ENCODE measurements at regions not wholly inside any gene's neighbourhood (a gene's known extent, or its start where the extent isn't known, plus 50 kb on each side); places are given as distances from the start of the nearest gene placed in this dataset.

DNA sequence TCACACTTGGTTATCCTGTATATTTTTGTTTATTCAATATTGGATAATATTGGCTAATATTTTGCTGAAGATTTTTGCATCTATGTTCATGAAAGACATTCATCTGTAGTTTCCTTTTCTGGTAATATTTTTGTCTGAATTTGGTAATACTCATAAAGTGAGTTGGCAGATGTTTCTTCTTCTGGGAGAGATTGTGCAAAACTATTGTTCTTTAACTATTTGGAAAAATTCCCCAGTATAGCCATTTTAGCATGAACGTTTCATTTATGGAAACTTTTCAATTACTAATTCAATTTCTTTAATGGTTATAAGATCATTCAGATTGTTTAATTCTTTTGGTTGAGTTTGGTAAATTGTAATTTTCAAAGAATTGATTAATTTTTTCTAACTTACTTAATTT, 560.8 kb upstream of the FZD8 start:
- no peaks in the 10 kb centered on the region for H4K20me1 ChIP-seq (ENCODE audit: control insufficient read depth, extremely low read depth, insufficient read depth, low read length)
- H3K4me3 ChIP-seq (replicated peaks in 1 of 4; ENCODE audit: control extremely low read depth in 1 of 4, insufficient read depth in 1 of 4, low read depth in 3 of 4, low read length in 4 of 4): no peak overlapping the region
- TF ChIP-seq, protein P1, sequence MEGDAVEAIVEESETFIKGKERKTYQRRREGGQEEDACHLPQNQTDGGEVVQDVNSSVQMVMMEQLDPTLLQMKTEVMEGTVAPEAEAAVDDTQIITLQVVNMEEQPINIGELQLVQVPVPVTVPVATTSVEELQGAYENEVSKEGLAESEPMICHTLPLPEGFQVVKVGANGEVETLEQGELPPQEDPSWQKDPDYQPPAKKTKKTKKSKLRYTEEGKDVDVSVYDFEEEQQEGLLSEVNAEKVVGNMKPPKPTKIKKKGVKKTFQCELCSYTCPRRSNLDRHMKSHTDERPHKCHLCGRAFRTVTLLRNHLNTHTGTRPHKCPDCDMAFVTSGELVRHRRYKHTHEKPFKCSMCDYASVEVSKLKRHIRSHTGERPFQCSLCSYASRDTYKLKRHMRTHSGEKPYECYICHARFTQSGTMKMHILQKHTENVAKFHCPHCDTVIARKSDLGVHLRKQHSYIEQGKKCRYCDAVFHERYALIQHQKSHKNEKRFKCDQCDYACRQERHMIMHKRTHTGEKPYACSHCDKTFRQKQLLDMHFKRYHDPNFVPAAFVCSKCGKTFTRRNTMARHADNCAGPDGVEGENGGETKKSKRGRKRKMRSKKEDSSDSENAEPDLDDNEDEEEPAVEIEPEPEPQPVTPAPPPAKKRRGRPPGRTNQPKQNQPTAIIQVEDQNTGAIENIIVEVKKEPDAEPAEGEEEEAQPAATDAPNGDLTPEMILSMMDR (conservative IDR thresholded peaks at IDR 0.05 in 1 of 2, IDR thresholded peaks at IDR 0.05 in 1 of 2; ENCODE audit: low read depth in 1 of 2, low read length in 2 of 2): no peak
- TF ChIP-seq EZH2 (IDR thresholded peaks at IDR 0.05; ENCODE audit: low read length, missing control alignments): no peak
- H3K4me2 ChIP-seq (ENCODE audit: extremely low read depth, insufficient read depth, low read length): no peak overlapping the region
- no peak overlapping the region for H3K27ac ChIP-seq (ENCODE audit: insufficient read depth, low read length)
- H2AFZ ChIP-seq (ENCODE audit: low read length): no peak overlapping the region
- no peaks in the 10 kb centered on the region for H3K9me3 ChIP-seq (ENCODE audit: control insufficient read depth, insufficient read depth, low read depth, low read length)
- no peaks in the 10 kb centered on the region for H3K36me3 ChIP-seq (ENCODE audit: control insufficient read depth, insufficient read depth, low read length)
- H3K4me1 ChIP-seq (ENCODE audit: control insufficient read depth, extremely low read depth, insufficient read depth, low read length): no peaks in the 10 kb centered on the region
- no peaks in the 10 kb centered on the region for H3K27me3 ChIP-seq (ENCODE audit: control insufficient read depth, insufficient read depth, low read length)
- no peaks in the 10 kb centered on the region for H3K79me2 ChIP-seq (ENCODE audit: control insufficient read depth, insufficient read depth, low read length)
- H3K9ac ChIP-seq (ENCODE audit: insufficient read depth, low read length): no peak overlapping the region
- no peak for DNase-seq (ENCODE audit: low read depth in 2 of 2)

DNA sequence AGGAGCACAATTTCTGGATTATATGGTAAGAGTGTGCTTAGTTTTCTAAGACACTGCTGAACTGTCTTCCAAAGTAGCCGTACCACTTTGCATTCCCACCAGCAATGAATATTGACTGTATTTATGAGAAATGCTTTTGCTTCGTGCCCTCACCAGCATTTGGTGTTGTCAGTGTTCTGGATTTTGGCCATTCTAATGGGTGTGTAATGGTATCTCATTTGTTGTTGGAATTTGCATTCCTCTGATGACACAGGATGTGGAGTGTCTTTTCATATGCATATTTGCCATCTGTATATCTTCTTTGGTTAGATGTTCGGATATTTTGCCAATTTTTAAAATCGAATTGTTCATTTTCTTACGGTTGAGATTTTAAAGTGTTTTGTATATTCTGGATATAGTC, 558.5 kb upstream of the FZD8 start:
- Histone ChIP-seq H3K36me3 (ENCODE audit: control insufficient read depth, insufficient read depth, low read length) (no peaks in the 10 kb centered on the region), H3K27ac (ENCODE audit: insufficient read depth, low read length) (no peak overlapping the region), H3K79me2 (ENCODE audit: control insufficient read depth, insufficient read depth, low read length) (no peaks in the 10 kb centered on the region), H3K4me1 (ENCODE audit: control insufficient read depth, extremely low read depth, insufficient read depth, low read length) (no peaks in the 10 kb centered on the region), H3K27me3 (ENCODE audit: control insufficient read depth, insufficient read depth, low read length) (no peaks in the 10 kb centered on the region), H2AFZ (ENCODE audit: low read length) (no peak overlapping the region), H4K20me1 (ENCODE audit: control insufficient read depth, extremely low read depth, insufficient read depth, low read length) (no peaks in the 10 kb centered on the region), H3K9me3 (ENCODE audit: control insufficient read depth, insufficient read depth, low read depth, low read length) (no peaks in the 10 kb centered on the region), H3K4me3 (replicated peaks in 1 of 4; ENCODE audit: control extremely low read depth in 1 of 4, insufficient read depth in 1 of 4, low read depth in 3 of 4, low read length in 4 of 4) (no peak overlapping the region), H3K4me2 (ENCODE audit: extremely low read depth, insufficient read depth, low read length) (no peak overlapping the region), H3K9ac (ENCODE audit: insufficient read depth, low read length) (no peak overlapping the region)
- no peak for DNase-seq (ENCODE audit: low read depth in 2 of 2)
- TF ChIP-seq, protein P1 (conservative IDR thresholded peaks at IDR 0.05 in 1 of 2, IDR thresholded peaks at IDR 0.05 in 1 of 2; ENCODE audit: low read depth in 1 of 2, low read length in 2 of 2): no peak

DNA sequence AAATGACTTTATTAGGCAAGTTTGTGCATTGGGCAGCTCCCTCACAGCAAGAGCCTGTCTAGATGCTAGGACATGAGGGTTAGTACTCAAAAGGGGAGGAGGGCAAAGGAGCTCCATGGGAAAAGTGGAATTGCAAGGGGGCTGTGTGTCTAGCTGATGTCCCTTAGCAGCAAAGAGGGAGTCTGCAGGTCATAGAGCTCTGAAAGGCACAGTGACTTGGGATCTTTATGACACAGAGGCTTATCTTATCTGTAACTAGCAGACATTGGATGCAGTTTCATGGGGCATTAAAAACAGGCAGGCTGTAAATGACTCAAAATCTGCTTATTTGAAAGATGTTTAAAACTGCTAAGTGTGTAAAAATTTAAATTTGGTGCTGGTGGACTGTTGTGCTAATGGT, 556.2 kb upstream of the FZD8 start:
- Histone ChIP-seq H3K4me1 (ENCODE audit: control insufficient read depth, extremely low read depth, insufficient read depth, low read length) (no peaks in the 10 kb centered on the region), H3K79me2 (ENCODE audit: control insufficient read depth, insufficient read depth, low read length) (no peaks in the 10 kb centered on the region), H3K36me3 (ENCODE audit: control insufficient read depth, insufficient read depth, low read length) (no peaks in the 10 kb centered on the region), H3K4me3 (replicated peaks in 1 of 4; ENCODE audit: control extremely low read depth in 1 of 4, insufficient read depth in 1 of 4, low read depth in 3 of 4, low read length in 4 of 4) (no peak overlapping the region), H3K27ac (ENCODE audit: insufficient read depth, low read length) (no peak overlapping the region), H3K27me3 (ENCODE audit: control insufficient read depth, insufficient read depth, low read length) (no peaks in the 10 kb centered on the region), H4K20me1 (ENCODE audit: control insufficient read depth, extremely low read depth, insufficient read depth, low read length) (no peaks in the 10 kb centered on the region), H3K9me3 (ENCODE audit: control insufficient read depth, insufficient read depth, low read depth, low read length) (no peaks in the 10 kb centered on the region), H3K4me2 (ENCODE audit: extremely low read depth, insufficient read depth, low read length) (no peak overlapping the region), H2AFZ (ENCODE audit: low read length) (no peak overlapping the region), H3K9ac (ENCODE audit: insufficient read depth, low read length) (no peak overlapping the region)
- no peak for TF ChIP-seq EZH2 (IDR thresholded peaks at IDR 0.05; ENCODE audit: low read length, missing control alignments)
- TF ChIP-seq, protein P1 (conservative IDR thresholded peaks at IDR 0.05 in 1 of 2, IDR thresholded peaks at IDR 0.05 in 1 of 2; ENCODE audit: low read depth in 1 of 2, low read length in 2 of 2): no peak
- DNase-seq (ENCODE audit: low read depth in 2 of 2): no peak

Data from fibroblast of lung (primary cell).